Mesothelial cell of epicardium (in vitro differentiated cells): ENCODE measurements at regions not wholly inside any gene's neighbourhood (a gene's known extent, or its start where the extent isn't known, plus 50 kb on each side); places are given as distances from the start of the nearest gene placed in this dataset.

Experiments
- DNase-seq, 2 experiments: peaks; one replicate each; pipeline ENCODE4 v3.0.0; 2021; ENCODE audit warnings: low spot score in 2 of 2; ENCODE audit not compliant: unreplicated experiment in 2 of 2
- H3K27ac Mint-ChIP-seq: 2 replicates; pipeline ENCODE4 v1.8.0; 2021; ENCODE audit warnings: mixed read lengths
- H3K27me3 Mint-ChIP-seq: 2 replicates; pipeline ENCODE4 v1.8.0; 2021; ENCODE audit warnings: low read depth, mixed read lengths
- H3K36me3 Mint-ChIP-seq: 2 replicates; pipeline ENCODE4 v1.8.0; 2021; ENCODE audit warnings: mixed read lengths
- H3K4me1 Mint-ChIP-seq: 2 replicates; pipeline ENCODE4 v1.8.0; 2021; ENCODE audit warnings: mixed read lengths
- H3K4me3 Mint-ChIP-seq: 2 replicates; pipeline ENCODE4 v1.8.0; 2021; ENCODE audit warnings: mild to moderate bottlenecking, moderate library complexity, mixed read lengths
- H3K9me3 Mint-ChIP-seq: 2 replicates; pipeline ENCODE4 v1.8.0; 2021; ENCODE audit warnings: mixed read lengths
- TF ChIP-seq, protein P1 (sequence below): fragments of 200-600 bp; sonication (generic); IDR thresholded peaks from one replicate; pipeline ENCODE4 v1.5.0; 2021; ENCODE audit warnings: antibody characterized with exemption; ENCODE audit not compliant: unreplicated experiment

DNA sequence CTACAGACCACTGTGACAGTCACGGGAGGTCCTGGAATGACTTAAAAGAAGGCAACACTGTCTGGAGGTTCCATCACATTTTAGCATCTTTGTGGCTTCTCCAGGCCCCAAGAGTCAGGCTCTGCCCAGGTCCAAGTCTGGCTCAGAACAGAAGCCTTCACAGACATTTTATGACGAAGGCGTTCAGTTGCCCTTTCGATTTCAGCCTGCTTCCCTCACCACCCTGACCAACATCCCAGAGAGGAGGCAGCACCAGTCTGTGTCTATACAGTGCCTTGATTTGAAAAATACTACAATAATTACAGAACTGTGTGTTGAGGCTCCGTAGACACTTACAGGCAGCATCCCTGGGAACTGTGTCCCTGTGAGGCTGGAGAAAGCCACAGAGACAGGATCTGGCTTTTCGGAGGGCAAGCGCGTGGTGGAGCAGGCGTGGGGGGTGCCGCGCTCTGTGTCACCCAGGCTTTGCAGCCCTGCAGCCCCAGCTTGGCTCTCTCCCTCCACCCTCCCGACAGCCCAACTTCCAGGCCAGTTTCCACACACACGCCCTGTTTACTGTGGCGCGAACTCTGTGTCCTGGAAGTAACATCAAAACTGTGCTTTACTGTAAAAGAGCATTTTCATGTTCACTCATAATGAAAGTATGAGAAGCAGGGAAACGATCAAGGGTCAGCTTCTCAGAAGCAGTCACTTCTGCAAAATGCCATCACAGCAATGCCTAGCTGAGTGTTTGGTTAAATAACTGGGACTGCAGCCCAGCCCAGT is 153.5 kb upstream of the ALKAL2 start:
- no peaks in the 10 kb centered on the region for H3K36me3 Mint-ChIP-seq
- no peak overlapping the region for H3K4me3 Mint-ChIP-seq
- no peak overlapping the region for H3K27ac Mint-ChIP-seq
- H3K4me1 Mint-ChIP-seq = peaks cover 3% of the 10 kb centered on the region
- TF ChIP-seq, protein P1, sequence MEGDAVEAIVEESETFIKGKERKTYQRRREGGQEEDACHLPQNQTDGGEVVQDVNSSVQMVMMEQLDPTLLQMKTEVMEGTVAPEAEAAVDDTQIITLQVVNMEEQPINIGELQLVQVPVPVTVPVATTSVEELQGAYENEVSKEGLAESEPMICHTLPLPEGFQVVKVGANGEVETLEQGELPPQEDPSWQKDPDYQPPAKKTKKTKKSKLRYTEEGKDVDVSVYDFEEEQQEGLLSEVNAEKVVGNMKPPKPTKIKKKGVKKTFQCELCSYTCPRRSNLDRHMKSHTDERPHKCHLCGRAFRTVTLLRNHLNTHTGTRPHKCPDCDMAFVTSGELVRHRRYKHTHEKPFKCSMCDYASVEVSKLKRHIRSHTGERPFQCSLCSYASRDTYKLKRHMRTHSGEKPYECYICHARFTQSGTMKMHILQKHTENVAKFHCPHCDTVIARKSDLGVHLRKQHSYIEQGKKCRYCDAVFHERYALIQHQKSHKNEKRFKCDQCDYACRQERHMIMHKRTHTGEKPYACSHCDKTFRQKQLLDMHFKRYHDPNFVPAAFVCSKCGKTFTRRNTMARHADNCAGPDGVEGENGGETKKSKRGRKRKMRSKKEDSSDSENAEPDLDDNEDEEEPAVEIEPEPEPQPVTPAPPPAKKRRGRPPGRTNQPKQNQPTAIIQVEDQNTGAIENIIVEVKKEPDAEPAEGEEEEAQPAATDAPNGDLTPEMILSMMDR = no peak
- DNase-seq = no peak
- no peaks in the 10 kb centered on the region for H3K9me3 Mint-ChIP-seq
- peaks cover 20% of the 10 kb centered on the region for H3K27me3 Mint-ChIP-seq

DNA sequence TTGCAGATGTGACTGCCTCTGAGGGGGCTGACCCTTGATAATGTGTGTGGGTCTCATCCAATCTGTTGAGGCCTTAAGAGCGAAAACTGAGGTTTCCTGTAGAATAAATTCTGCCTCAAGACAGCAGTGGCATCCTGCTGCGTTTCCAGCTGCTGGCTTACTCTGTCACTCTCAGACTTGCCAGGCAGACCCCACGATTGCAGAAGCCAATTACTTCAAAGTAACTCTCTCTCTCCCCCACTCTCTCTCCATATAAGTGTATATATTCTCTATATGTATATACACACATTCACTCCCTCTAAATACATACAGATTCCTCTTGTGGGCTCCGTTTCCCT is 152.5 kb upstream of the ALKAL2 start:
- Mint-ChIP-seq H3K27ac (no peak overlapping the region), H3K4me1 (peaks cover 3% of the 10 kb centered on the region), H3K27me3 (peaks cover 20% of the 10 kb centered on the region), H3K4me3 (no peak overlapping the region), H3K36me3 (no peaks in the 10 kb centered on the region), H3K9me3 (no peaks in the 10 kb centered on the region)
- no peak for DNase-seq
- TF ChIP-seq, protein P1 = no peak

DNA sequence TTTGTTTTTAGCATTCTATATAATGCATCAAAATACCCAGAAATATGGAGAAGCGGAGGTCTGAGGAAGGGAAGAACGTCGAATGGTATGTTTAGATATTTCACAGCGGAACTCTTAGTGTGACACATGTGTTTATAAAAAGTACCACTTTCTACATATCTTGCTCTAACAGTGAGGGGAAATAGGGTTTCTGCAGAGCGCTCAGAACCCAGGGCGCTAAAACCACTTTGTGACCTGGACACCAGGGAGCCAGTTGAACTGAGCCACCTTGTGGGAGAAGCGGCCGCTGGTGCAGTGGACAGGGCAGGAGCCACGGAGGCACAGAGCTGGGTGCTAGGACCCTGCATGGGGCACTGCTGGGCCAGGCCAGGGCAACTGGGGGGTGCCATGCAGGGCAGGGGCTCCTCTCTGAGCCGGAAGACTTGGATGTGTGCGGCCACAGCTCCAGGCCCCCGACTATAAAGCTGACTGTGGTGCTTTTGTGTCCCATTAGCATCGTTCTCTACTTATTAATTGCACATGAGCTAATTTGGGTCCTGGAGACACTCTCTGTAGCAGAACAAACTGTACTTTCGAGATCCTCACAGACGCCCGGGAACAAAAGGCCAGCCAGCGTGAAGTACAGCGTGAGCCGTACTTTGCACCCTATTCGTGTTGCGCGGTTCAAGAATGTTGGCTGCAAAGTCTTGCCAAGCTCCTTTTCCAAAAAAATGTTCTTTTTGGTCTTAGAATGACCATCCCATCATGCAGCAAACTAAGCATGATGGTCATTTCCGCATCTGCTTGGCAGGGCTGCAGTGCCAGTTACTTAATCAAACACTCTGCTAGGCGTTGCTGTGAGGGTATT is 151.9 kb upstream of the ALKAL2 start:
- Mint-ChIP-seq H3K4me3 (no peak overlapping the region), H3K36me3 (no peaks in the 10 kb centered on the region), H3K27me3 (peaks cover 20% of the 10 kb centered on the region), H3K4me1 (peaks cover 3% of the 10 kb centered on the region), H3K27ac (no peak overlapping the region), H3K9me3 (no peaks in the 10 kb centered on the region)
- TF ChIP-seq, protein P1 = no peak
- DNase-seq = no peak

DNA sequence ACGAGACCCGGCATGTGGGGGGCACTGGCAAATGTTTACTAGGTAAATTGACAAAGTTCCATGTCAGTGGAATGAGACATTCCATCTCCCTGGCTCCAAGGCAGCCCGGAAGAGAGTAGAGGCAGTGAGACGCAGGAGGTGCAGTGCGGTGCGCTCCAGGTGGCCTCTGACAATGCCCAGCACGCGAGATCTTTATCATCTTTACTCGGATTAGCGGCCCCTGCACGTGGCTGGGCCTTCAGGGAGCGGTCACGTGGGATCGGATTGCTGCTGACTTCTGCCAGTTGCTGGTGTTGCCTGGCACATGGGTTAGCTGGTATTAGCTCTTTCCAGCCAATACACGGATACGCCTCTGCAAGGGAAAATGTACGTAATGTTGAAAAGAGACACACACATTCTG is 151.2 kb upstream of the ALKAL2 start:
- no peaks in the 10 kb centered on the region for H3K9me3 Mint-ChIP-seq
- TF ChIP-seq, protein P1 = no peak
- H3K27me3 Mint-ChIP-seq = peaks cover 20% of the 10 kb centered on the region
- no peak overlapping the region for H3K4me3 Mint-ChIP-seq
- H3K36me3 Mint-ChIP-seq = no peaks in the 10 kb centered on the region
- H3K4me1 Mint-ChIP-seq = peaks cover 3% of the 10 kb centered on the region
- H3K27ac Mint-ChIP-seq = no peak overlapping the region
- DNase-seq = no peak

DNA sequence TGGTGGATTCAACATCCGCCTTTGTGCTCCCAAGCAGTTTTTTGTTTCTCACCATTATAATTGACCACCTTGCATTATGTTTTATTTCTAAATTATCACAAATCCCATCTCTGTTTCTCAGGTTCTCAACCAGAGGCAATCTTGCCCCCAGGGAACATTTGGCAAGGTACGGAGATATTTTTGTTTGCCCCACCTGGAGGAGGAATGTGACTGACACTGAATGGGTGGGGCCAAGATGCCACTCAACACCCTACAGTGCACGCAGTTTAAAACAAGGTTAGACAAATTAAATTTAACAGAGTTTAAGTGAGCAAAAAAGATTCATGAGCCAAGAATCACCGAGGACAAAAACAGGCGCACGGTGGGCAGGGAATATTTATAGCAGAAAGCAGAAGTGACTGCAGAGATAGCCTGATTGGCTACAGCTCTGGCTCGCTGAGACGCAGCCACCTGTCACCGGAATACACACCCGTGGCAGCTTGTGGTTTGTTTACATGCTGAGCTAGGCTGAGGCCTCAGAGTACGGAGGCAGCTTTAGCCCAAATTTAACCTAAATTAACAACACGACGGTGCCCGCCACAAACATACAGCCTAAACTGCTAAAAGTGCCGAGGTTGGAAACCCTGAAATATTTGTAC is 150.0 kb upstream of the ALKAL2 start:
- Mint-ChIP-seq H3K4me1 (peaks cover 3% of the 10 kb centered on the region), H3K27me3 (peaks cover 19% of the 10 kb centered on the region), H3K4me3 (no peak overlapping the region), H3K27ac (no peak overlapping the region), H3K36me3 (no peaks in the 10 kb centered on the region), H3K9me3 (no peaks in the 10 kb centered on the region)
- TF ChIP-seq, protein P1 = no peak
- DNase-seq = no peak
